Sigmoid colon (tissue), 6 donors: ENCODE measurements at regions not wholly inside any gene's neighbourhood (a gene's known extent, or its start where the extent isn't known, plus 50 kb on each side); places are given as distances from the start of the nearest gene placed in this dataset.

ENCODE experiments used
- DNase-seq: peaks from one replicate; pipeline ENCODE4 v3.0.0-alpha.2; 2019
- H3K27ac ChIP-seq, 4 donors: fragments of 200-600 bp; sonication (generic); one replicate each; pipeline ENCODE4 v1.5.1; 2016 to 2019; ENCODE audit warnings: mild to moderate bottlenecking in 1 of 4
- H3K27me3 ChIP-seq, 3 donors: fragments of 200-600 bp; sonication (generic); one replicate each; pipeline ENCODE4 v1.5.1; 2019; ENCODE audit warnings: mild to moderate bottlenecking in 1 of 3
- H3K36me3 ChIP-seq, 4 donors: fragments of 200-600 bp; sonication (generic); one replicate each; pipeline ENCODE4 v1.5.1; 2016 to 2019
- H3K4me1 ChIP-seq, 4 donors: fragments of 200-600 bp; sonication (generic); one replicate each; pipeline ENCODE4 v1.5.1; 2017 to 2019
- H3K4me3 ChIP-seq, 4 donors: fragments of 200-600 bp; sonication (generic); one replicate each; pipeline ENCODE4 v1.5.1; 2017 to 2019; ENCODE audit warnings: mild to moderate bottlenecking in 2 of 4, moderate library complexity in 1 of 4
- H3K9me3 ChIP-seq, 4 donors: fragments of 200-600 bp in 3 of 4; sonication (generic) in 3 of 4; one replicate each; pipeline versions ENCODE4 v1.5.1 to v1.6.1; 2013 to 2019
- CTCF ChIP-seq, 4 experiments: fragments of 450-650 bp in 3 of 4; fragments of 200-600 bp in 1 of 4; IDR thresholded peaks; one replicate each; pipeline ENCODE4 v1.5.1; 2016 to 2019; ENCODE audit warnings: antibody characterized with exemption in 4 of 4, mild to moderate bottlenecking in 3 of 4, moderate library complexity in 2 of 4
- EP300 ChIP-seq, 4 donors: sonication (generic); formaldehyde crosslinking; IDR thresholded peaks; one replicate each; pipeline ENCODE4 v1.6.1; 2017; ENCODE audit warnings: antibody characterized with exemption in 4 of 4
- POLR2A ChIP-seq, 2 donors: fragments of 450-650 bp; IDR thresholded peaks; one replicate each; pipeline ENCODE4 v1.6.1; 2016; ENCODE audit warnings: antibody characterized with exemption in 2 of 2, mild to moderate bottlenecking in 2 of 2, moderate library complexity in 2 of 2
- POLR2AphosphoS5 ChIP-seq, 4 donors: sonication (generic); formaldehyde crosslinking; IDR thresholded peaks; one replicate each; pipeline ENCODE4 v1.6.1; 2017; ENCODE audit warnings: antibody characterized with exemption in 4 of 4
- WGBS, 2 donors: extraction: QIAGEN DNeasy Blood & Tissue Kit; methylation state at CpG; one replicate each; pipeline ENCODE4 v1.1.7; 2013; 5-methylcytosine and 5-hydroxymethylcytosine counted together
- intact Hi-C: fragments of 100-400 bp; cut with DNase I; formaldehyde crosslinking; loops from one replicate; pipeline ENCODE4 v1.15.1; 2023
- donor health status: healthy with polysubstance abuse.
- donor health status: healthy.

- Histone ChIP-seq H3K27me3 (no peaks in the 10 kb centered on the region), H3K27ac (no peak overlapping the region), H3K4me1 (peaks cover 0 to 30% (median 27%) of the 10 kb centered on the region in 4 donors), H3K36me3 (no peaks in the 10 kb centered on the region), H3K4me3 (no peak overlapping the region), H3K9me3 (no peaks in the 10 kb centered on the region)
- TF ChIP-seq POLR2AphosphoS5 (IDR thresholded peaks at IDR 0.05) (no peak), POLR2A (IDR thresholded peaks at IDR 0.05) (no peak), EP300 (IDR thresholded peaks at IDR 0.05) (no peak), CTCF (IDR thresholded peaks at IDR 0.05) (no peak)
- DNase-seq, result no peak
- intact Hi-C loops, result no loop called here
- WGBS, 2 donors, result 89% methylated on average over 4 of the region's 4 CpGs
These were observed 73.7 kb downstream of the NAV1 start for GRCh38 chr1:201612645-201613044.

GRCh38 chr1:201614262-201615015 is 75.5 kb downstream of the NAV1 start:
- H3K27ac ChIP-seq, result no peak overlapping the region
- intact Hi-C loops, result no loop called here
- no peak for DNase-seq

GRCh38 chr1:201617157-201617556 is 78.2 kb downstream of the NAV1 start:
- no peaks in the 10 kb centered on the region for H3K36me3 ChIP-seq
- TF ChIP-seq CTCF (IDR thresholded peaks at IDR 0.05), result no peak
- no peak for TF ChIP-seq EP300 (IDR thresholded peaks at IDR 0.05)
- no peak for TF ChIP-seq POLR2A (IDR thresholded peaks at IDR 0.05)
- no peak for TF ChIP-seq POLR2AphosphoS5 (IDR thresholded peaks at IDR 0.05)
- no peaks in the 10 kb centered on the region for H3K9me3 ChIP-seq
- intact Hi-C loops, result no loop called here
- 84 to 88% methylated on average over 3 of the region's 3 CpGs for WGBS, 2 donors
- H3K27ac ChIP-seq, result no peak overlapping the region
- peaks cover 0 to 11% (median 10%) of the 10 kb centered on the region in 4 donors for H3K4me1 ChIP-seq
- DNase-seq, result no peak
- H3K27me3 ChIP-seq, result no peaks in the 10 kb centered on the region
- no peak overlapping the region for H3K4me3 ChIP-seq

More at GRCh38 chr1:201614262-201615015, 75.5 kb downstream of the NAV1 start:
- WGBS, 2 donors, result 26 to 29% methylated on average over 22 of the region's 22 CpGs
- no peak for TF ChIP-seq POLR2A (IDR thresholded peaks at IDR 0.05)
- TF ChIP-seq EP300 (IDR thresholded peaks at IDR 0.05), result no peak
- TF ChIP-seq POLR2AphosphoS5 (IDR thresholded peaks at IDR 0.05), result no peak
- TF ChIP-seq CTCF (IDR thresholded peaks at IDR 0.05), result no peak
- Histone ChIP-seq H3K4me1 (peaks cover 0 to 16% (median 15%) of the 10 kb centered on the region in 4 donors), H3K27me3 (no peaks in the 10 kb centered on the region), H3K9me3 (no peaks in the 10 kb centered on the region), H3K4me3 (no peak overlapping the region), H3K36me3 (no peaks in the 10 kb centered on the region)

- intact Hi-C loops, result no loop called here
- peaks cover 0 to 9% (median 4%) of the 10 kb centered on the region in 4 donors for H3K36me3 ChIP-seq
- no peaks in the 10 kb centered on the region for H3K9me3 ChIP-seq
- no peaks in the 10 kb centered on the region for H3K27me3 ChIP-seq
- TF ChIP-seq EP300 (IDR thresholded peaks at IDR 0.05) (no peak), POLR2A (IDR thresholded peaks at IDR 0.05) (no peak), POLR2AphosphoS5 (IDR thresholded peaks at IDR 0.05) (no peak), CTCF (IDR thresholded peaks at IDR 0.05) (no peak)
- H3K27ac ChIP-seq, result no peak overlapping the region
- WGBS, 2 donors, result 91% methylated on average over 3 of the region's 3 CpGs
- no peak for DNase-seq
- peaks cover 0 to 11% (median 10%) of the 10 kb centered on the region in 4 donors for H3K4me1 ChIP-seq
- no peak overlapping the region for H3K4me3 ChIP-seq
These were observed 79.5 kb downstream of the NAV1 start for GRCh38 chr1:201618389-201618788.
